ENCODE measurements at regions not wholly inside any gene's neighbourhood (a gene's known extent, or its start where the extent isn't known, plus 50 kb on each side); places are given as distances from the start of the nearest gene placed in this dataset.

DNA sequence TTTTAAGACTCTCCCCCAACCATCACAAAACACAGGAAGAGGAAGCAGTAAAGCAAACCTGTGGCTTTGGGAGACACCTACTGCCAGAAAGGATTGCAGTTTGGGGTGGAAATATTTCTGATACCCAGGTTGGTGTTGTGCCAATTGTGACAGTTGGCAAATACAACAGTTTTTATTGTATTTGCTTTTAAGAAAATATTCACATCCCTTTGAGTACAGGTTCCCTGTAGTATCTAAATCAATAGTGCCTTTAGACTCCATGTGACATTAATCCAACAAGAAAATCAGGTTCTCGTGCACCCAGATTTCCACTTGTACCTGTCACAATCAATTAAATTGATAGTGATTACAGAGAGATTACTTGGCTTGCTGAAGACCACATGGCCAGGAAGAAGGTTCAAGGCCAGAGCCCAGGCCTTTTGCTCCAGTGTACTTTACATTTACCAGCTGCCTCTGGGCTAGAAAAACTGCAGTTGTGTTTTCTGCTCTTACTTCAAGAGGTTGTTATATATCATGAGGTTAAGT is 361.2 kb downstream of the ATP23 start:
- TF ChIP-seq RAD21 (IDR thresholded peaks at IDR 0.05): no peak
- TF ChIP-seq, protein P1, sequence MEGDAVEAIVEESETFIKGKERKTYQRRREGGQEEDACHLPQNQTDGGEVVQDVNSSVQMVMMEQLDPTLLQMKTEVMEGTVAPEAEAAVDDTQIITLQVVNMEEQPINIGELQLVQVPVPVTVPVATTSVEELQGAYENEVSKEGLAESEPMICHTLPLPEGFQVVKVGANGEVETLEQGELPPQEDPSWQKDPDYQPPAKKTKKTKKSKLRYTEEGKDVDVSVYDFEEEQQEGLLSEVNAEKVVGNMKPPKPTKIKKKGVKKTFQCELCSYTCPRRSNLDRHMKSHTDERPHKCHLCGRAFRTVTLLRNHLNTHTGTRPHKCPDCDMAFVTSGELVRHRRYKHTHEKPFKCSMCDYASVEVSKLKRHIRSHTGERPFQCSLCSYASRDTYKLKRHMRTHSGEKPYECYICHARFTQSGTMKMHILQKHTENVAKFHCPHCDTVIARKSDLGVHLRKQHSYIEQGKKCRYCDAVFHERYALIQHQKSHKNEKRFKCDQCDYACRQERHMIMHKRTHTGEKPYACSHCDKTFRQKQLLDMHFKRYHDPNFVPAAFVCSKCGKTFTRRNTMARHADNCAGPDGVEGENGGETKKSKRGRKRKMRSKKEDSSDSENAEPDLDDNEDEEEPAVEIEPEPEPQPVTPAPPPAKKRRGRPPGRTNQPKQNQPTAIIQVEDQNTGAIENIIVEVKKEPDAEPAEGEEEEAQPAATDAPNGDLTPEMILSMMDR (IDR thresholded peaks at IDR 0.05; ENCODE audit: low read depth, low read length, missing input control): no peak
- no peak for TF ChIP-seq YY1 (IDR thresholded peaks at IDR 0.05)
- TF ChIP-seq, protein P2, sequence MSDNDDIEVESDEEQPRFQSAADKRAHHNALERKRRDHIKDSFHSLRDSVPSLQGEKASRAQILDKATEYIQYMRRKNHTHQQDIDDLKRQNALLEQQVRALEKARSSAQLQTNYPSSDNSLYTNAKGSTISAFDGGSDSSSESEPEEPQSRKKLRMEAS (IDR thresholded peaks at IDR 0.05): no peak
- TF ChIP-seq SP1 (IDR thresholded peaks at IDR 0.05): no peak
- TF ChIP-seq JUND (IDR thresholded peaks at IDR 0.05): no peak
- no peak for TF ChIP-seq FOXA1 (IDR thresholded peaks at IDR 0.05)
- no peak for TF ChIP-seq RXRA (IDR thresholded peaks at IDR 0.05)

All from liver (tissue), 3 donors.